Smooth muscle cell (in vitro differentiated cells): ENCODE measurements at regions not wholly inside any gene's neighbourhood (a gene's known extent, or its start where the extent isn't known, plus 50 kb on each side); places are given as distances from the start of the nearest gene placed in this dataset.

Experiments used
- DNase-seq: peaks from one replicate; lab custom pipeline; 2025; ENCODE audit not compliant: unreplicated experiment; lab: John Stamatoyannopoulos, UW
- H2AFZ ChIP-seq: fragments of 200-600 bp; sonication (generic); 2 replicates; pipeline ENCODE4 v1.6.0; 2016; ENCODE audit warnings: antibody characterized with exemption, low read depth, mild to moderate bottlenecking
- H3F3A ChIP-seq: fragments of 200-600 bp; sonication (generic); 2 replicates; pipeline ENCODE4 v1.6.0; 2017; ENCODE audit warnings: antibody characterized with exemption, low read depth
- H3K27ac ChIP-seq: fragments of 200-600 bp; sonication (generic); 2 replicates; pipeline ENCODE4 v1.5.1; 2016; ENCODE audit warnings: low read depth, mild to moderate bottlenecking
- H3K27me3 ChIP-seq: fragments of 200-600 bp; sonication (generic); 2 replicates; pipeline ENCODE4 v1.6.1; 2016; ENCODE audit warnings: low read depth, mild to moderate bottlenecking
- H3K36me3 ChIP-seq: fragments of 200-600 bp; sonication (generic); 2 replicates; pipeline ENCODE4 v1.5.1; 2016; ENCODE audit warnings: low read depth
- H3K4me1 ChIP-seq: fragments of 200-600 bp; sonication (generic); 2 replicates; pipeline ENCODE4 v1.5.1; 2016; ENCODE audit warnings: low read depth
- H3K4me2 ChIP-seq: fragments of 200-600 bp; sonication (generic); 2 replicates; pipeline ENCODE4 v1.6.0; 2016; ENCODE audit warnings: mild to moderate bottlenecking
- H3K4me3 ChIP-seq: fragments of 200-600 bp; sonication (generic); 2 replicates; pipeline ENCODE4 v1.5.1; 2016; ENCODE audit warnings: mild to moderate bottlenecking
- H3K79me2 ChIP-seq: fragments of 200-600 bp; sonication (generic); 2 replicates; pipeline ENCODE4 v1.6.0; 2016; ENCODE audit warnings: low read depth, mild to moderate bottlenecking
- H3K9ac ChIP-seq: fragments of 200-600 bp; sonication (generic); 2 replicates; pipeline ENCODE4 v1.6.0; 2016; ENCODE audit warnings: low read depth
- H3K9me3 ChIP-seq: fragments of 200-600 bp; sonication (generic); replicated peaks from 2 replicates; pipeline ENCODE4 v1.5.1; 2016; ENCODE audit warnings: low read depth
- H4K20me1 ChIP-seq: fragments of 200-600 bp; sonication (generic); 2 replicates; pipeline ENCODE4 v1.6.0; 2016; ENCODE audit warnings: low read depth
- CTCF ChIP-seq: fragments of 200-600 bp; sonication (generic); IDR thresholded peaks from 2 replicates; pipeline ENCODE4 v1.5.1; 2017; ENCODE audit warnings: borderline replicate concordance, mild to moderate bottlenecking, antibody characterized with exemption; ENCODE audit not compliant: insufficient read depth, poor library complexity, severe bottlenecking
- WGBS: methylation state at CpG from one replicate; pipeline ENCODE4 v1.1.7; 2016; ENCODE audit warnings: low lambda C conversion rate; 5-methylcytosine and 5-hydroxymethylcytosine counted together

- H3K27ac ChIP-seq: no peak overlapping the region
Measured at GRCh38 chr10:118840071-118840775, 85.5 kb upstream of the CACUL1 start.

GRCh38 chr10:118840776-118841468 is 86.2 kb upstream of the CACUL1 start:
- Histone ChIP-seq H3K27ac (no peak overlapping the region), H3K9me3 (no peaks in the 10 kb centered on the region), H2AFZ (no peak overlapping the region), H3K9ac (no peak overlapping the region), H3K4me1 (no peaks in the 10 kb centered on the region), H3K4me2 (no peak overlapping the region), H3K36me3 (no peaks in the 10 kb centered on the region), H4K20me1 (no peaks in the 10 kb centered on the region), H3K79me2 (no peaks in the 10 kb centered on the region), H3K4me3 (no peak overlapping the region), H3F3A (no peaks in the 10 kb centered on the region), H3K27me3 (no peaks in the 10 kb centered on the region)
- WGBS: 97% methylated on average over 11 of the region's 11 CpGs
- DNase-seq: no peak
- no peak for TF ChIP-seq CTCF

More at GRCh38 chr10:118840071-118840775, 85.5 kb upstream of the CACUL1 start:
- Histone ChIP-seq H3K9ac (no peak overlapping the region), H3F3A (no peaks in the 10 kb centered on the region), H3K4me3 (no peak overlapping the region), H2AFZ (no peak overlapping the region), H4K20me1 (no peaks in the 10 kb centered on the region), H3K36me3 (no peaks in the 10 kb centered on the region), H3K4me2 (no peak overlapping the region), H3K27me3 (no peaks in the 10 kb centered on the region), H3K9me3 (no peaks in the 10 kb centered on the region), H3K79me2 (no peaks in the 10 kb centered on the region), H3K4me1 (no peaks in the 10 kb centered on the region)
- DNase-seq: no peak
- 86% methylated on average over 11 of the region's 12 CpGs for WGBS
- TF ChIP-seq CTCF: no peak

- H3K36me3 ChIP-seq: no peaks in the 10 kb centered on the region
- 89% methylated on average over 17 of the region's 17 CpGs for WGBS
- no peak for TF ChIP-seq CTCF
Measured at GRCh38 chr10:118841881-118842605, 87.3 kb upstream of the CACUL1 start.

More at GRCh38 chr10:118841881-118842605, 87.3 kb upstream of the CACUL1 start:
- Histone ChIP-seq H3K4me2 (no peak overlapping the region), H3K27ac (no peak overlapping the region), H3K9ac (no peak overlapping the region), H3F3A (no peaks in the 10 kb centered on the region), H4K20me1 (no peaks in the 10 kb centered on the region), H3K79me2 (no peaks in the 10 kb centered on the region), H3K4me1 (no peaks in the 10 kb centered on the region), H3K9me3 (no peaks in the 10 kb centered on the region), H2AFZ (no peak overlapping the region), H3K4me3 (no peak overlapping the region), H3K27me3 (no peaks in the 10 kb centered on the region)
- no peak for DNase-seq
